GM10248 (cell line): ENCODE measurements at regions not wholly inside any gene's neighbourhood (a gene's known extent, or its start where the extent isn't known, plus 50 kb on each side); places are given as distances from the start of the nearest gene placed in this dataset.

Source experiments
- CTCF ChIA-PET: fragments of 300-600 bp; sonication (Branson Sonifier 250); formaldehyde crosslinking; extraction: SDS; loops from one replicate; lab custom pipeline; 2021; ENCODE audit warnings: antibody characterized with exemption; lab: Yijun Ruan, JAX
- POLR2A ChIA-PET: fragments of 350-650 bp; sonication (Branson Sonifier 250); formaldehyde crosslinking; extraction: SDS; loops from one replicate; lab custom pipeline; 2020; ENCODE audit warnings: antibody characterized with exemption; lab: Yijun Ruan, JAX
- DNase-seq: peaks from one replicate; pipeline ENCODE4 v3.0.0; 2012; ENCODE audit errors: extremely low spot score
- CTCF ChIP-seq: IDR thresholded peaks from 2 replicates; pipeline ENCODE4 v1.5.1; 2012; ENCODE audit warnings: mild to moderate bottlenecking, low read depth; ENCODE audit errors: extremely low read depth, missing control alignments, control extremely low read depth

- no peak for DNase-seq
- ChIA-PET POLR2A (no interaction called here), CTCF (no interaction called here)
- no peak for TF ChIP-seq CTCF
Observed at GRCh38 chr4:187321711-187322110, 598.1 kb upstream of the FAT1 start.

- no peak for TF ChIP-seq CTCF
- no peak for DNase-seq
Observed at GRCh38 chr4:187332141-187332540, 608.5 kb upstream of the FAT1 start.

GRCh38 chr4:187333151-187333550 lies 609.5 kb upstream of the FAT1 start:
- DNase-seq: no peak
- ChIA-PET CTCF (no interaction called here), POLR2A (no interaction called here)
- no peak for TF ChIP-seq CTCF

More at GRCh38 chr4:187332141-187332540, 608.5 kb upstream of the FAT1 start:
- CTCF ChIA-PET: no interaction called here
- POLR2A ChIA-PET: no interaction called here

- POLR2A ChIA-PET: no interaction called here
- CTCF ChIA-PET: interaction anchor here (1.6 kb wide), 1 partner anchor 11 kb away, joined by 4 read pairs; no protein-coding TSS in a partner anchor
- TF ChIP-seq CTCF: no peak
Observed at GRCh38 chr4:187335339-187335738, 611.7 kb upstream of the FAT1 start.

GRCh38 chr4:187354740-187355139 lies 631.1 kb upstream of the FAT1 start:
- DNase-seq: no peak
- POLR2A ChIA-PET: no interaction called here
- CTCF ChIA-PET: no interaction called here
- TF ChIP-seq CTCF: no peak

More at GRCh38 chr4:187335339-187335738, 611.7 kb upstream of the FAT1 start:
- DNase-seq: no peak

GRCh38 chr4:187357045-187357643 lies 633.5 kb upstream of the FAT1 start:
- ChIA-PET POLR2A (no interaction called here), CTCF (interaction anchor here (1.2 to 1.6 kb wide), 2 partner anchors 11 to 15 kb away, joined by 3 read pairs; no protein-coding TSS in a partner anchor)
- DNase-seq: no peak
- TF ChIP-seq CTCF: no peak
